ENCODE measurements at regions not wholly inside any gene's neighbourhood (a gene's known extent, or its start where the extent isn't known, plus 50 kb on each side); places are given as distances from the start of the nearest gene placed in this dataset.

- no peak for TF ChIP-seq CTCF (conservative IDR thresholded peaks at IDR 0.05; ENCODE audit: low read depth, low read length)
- no peak for TF ChIP-seq EZH2 (IDR thresholded peaks at IDR 0.05; ENCODE audit: low read length, unreplicated experiment)
Measured at GRCh38 chr10:108208038-108208437, 1043.5 kb upstream of the SORCS1 start.
